HepG2 (cell line): ENCODE measurements at regions not wholly inside any gene's neighbourhood (a gene's known extent, or its start where the extent isn't known, plus 50 kb on each side); places are given as distances from the start of the nearest gene placed in this dataset.

Experiments
- ATAC-seq: fragments of 200-7000 bp; cut with Tn5 transposase; 3 replicates; pipeline ENCODE4 v1.9.1; 2020; ENCODE audit warnings: mild to moderate bottlenecking, moderate library complexity
- BruUV-seq: library from RNA; stranded (reverse); fragments of 400-500 nt; replicated peaks from 2 replicates; lab custom pipeline; 2021; lab: Mats Ljungman, UMichigan
- CTCF ChIA-PET: fragments of 300-600 bp; formaldehyde crosslinking; extraction: SDS; loops from one replicate; lab custom pipeline; 2021; ENCODE audit warnings: low total read pairs, inconsistent platforms, low intra/inter-chr PET ratio; lab: Yijun Ruan, JAX
- POLR2A ChIA-PET: fragments of 350-600 bp; sonication (Branson Sonifier 250); formaldehyde crosslinking; loops from one replicate; lab custom pipeline; 2020; ENCODE audit warnings: antibody characterized with exemption, inconsistent platforms; lab: Yijun Ruan, JAX
- DNase-seq: peaks from one replicate; pipeline ENCODE4 v3.0.0-alpha.2; 2015; ENCODE audit warnings: low spot score
- FAIRE-seq: peaks from 3 replicates; lab custom pipeline; 2011; peaks lifted over from hg19 to GRCh38; lab: Jason Lieb, UNC
- H2AFZ ChIP-seq: one replicate; pipeline ENCODE4 v1.6.1; 2011; ENCODE audit warnings: low read length, inconsistent platforms
- H3K27ac ChIP-seq: fragments of 300-600 bp; 3 replicates; pipeline ENCODE4 v1.8.0; 2011; ENCODE audit warnings: mixed run types, mild to moderate bottlenecking, mixed read lengths, low read length, inconsistent platforms; ENCODE audit not compliant: insufficient read depth; ENCODE audit errors: extremely low read length
- H3K27me3 ChIP-seq, 2 experiments: fragments of 200-600 bp in 1 of 2; 2 replicates in 1 of 2; 3 replicates in 1 of 2; pipeline versions ENCODE4 v1.6.0 to v1.8.0; 2011; ENCODE audit warnings: low read length in 2 of 2, mild to moderate bottlenecking in 2 of 2, moderate library complexity in 2 of 2, inconsistent platforms in 1 of 2; ENCODE audit not compliant: insufficient read depth in 2 of 2, control insufficient read depth in 1 of 2
- H3K36me3 ChIP-seq, 2 experiments: fragments of 200-600 bp in 1 of 2; replicated peaks in 1 of 2; 2 replicates in 1 of 2; 3 replicates in 1 of 2; pipeline versions ENCODE4 v1.5.1 to v1.8.0; 2011; ENCODE audit warnings: low read length in 2 of 2, inconsistent platforms in 1 of 2; ENCODE audit not compliant: insufficient read depth in 2 of 2, control insufficient read depth in 1 of 2
- H3K4me1 ChIP-seq: 2 replicates; pipeline ENCODE4 v1.5.1; 2012; ENCODE audit warnings: low read length, inconsistent platforms; ENCODE audit not compliant: insufficient read depth
- H3K4me2 ChIP-seq: 2 replicates; pipeline ENCODE4 v1.6.0; 2011; ENCODE audit warnings: low read depth, low read length, inconsistent platforms
- H3K4me3 ChIP-seq, 3 experiments: fragments of 200-600 bp in 1 of 3; sonication (generic), shearing (Covaris generic) in 1 of 3; replicated peaks in 1 of 3; 2 replicates each; pipeline ENCODE4 v1.5.1; 2011 to 2016; ENCODE audit warnings: low read length in 3 of 3, inconsistent platforms in 2 of 3, low read depth in 2 of 3, mild to moderate bottlenecking in 2 of 3, control low read depth in 1 of 3, mixed read lengths in 1 of 3; ENCODE audit not compliant: insufficient read depth in 1 of 3
- H3K79me2 ChIP-seq: one replicate; pipeline ENCODE4 v1.6.1; 2011; ENCODE audit warnings: low read length, inconsistent platforms; ENCODE audit not compliant: insufficient read depth
- H3K9ac ChIP-seq: 2 replicates; pipeline ENCODE4 v1.6.0; 2011; ENCODE audit warnings: mild to moderate bottlenecking, low read depth, low read length, inconsistent platforms; ENCODE audit not compliant: insufficient read depth
- H3K9me3 ChIP-seq: 2 replicates; pipeline ENCODE4 v1.5.1; 2012; ENCODE audit warnings: mild to moderate bottlenecking, low read length
- H4K20me1 ChIP-seq: 2 replicates; pipeline ENCODE4 v1.6.0; 2011; ENCODE audit warnings: inconsistent platforms, mild to moderate bottlenecking, low read length, moderate library complexity; ENCODE audit not compliant: insufficient read depth
- CTCF ChIP-seq: sonication (generic); formaldehyde crosslinking; IDR thresholded peaks from 2 replicates; pipeline ENCODE4 v1.5.0; 2020; ENCODE audit warnings: mild to moderate bottlenecking, missing genetic modification reagents, moderate library complexity
- ELK4 ChIP-seq: sonication (generic); formaldehyde crosslinking; IDR thresholded peaks from 2 replicates; pipeline ENCODE4 v1.9.0; 2021; ENCODE audit warnings: missing genetic modification reagents, borderline replicate concordance
- FLYWCH1 ChIP-seq: sonication (generic); formaldehyde crosslinking; IDR thresholded peaks from 2 replicates; pipeline ENCODE4 v1.8.1; 2023; ENCODE audit warnings: mild to moderate bottlenecking, missing genetic modification reagents
- FOSL2 ChIP-seq: sonication (generic); formaldehyde crosslinking; IDR thresholded peaks from 2 replicates; pipeline ENCODE4 v1.4.0; 2020; ENCODE audit warnings: missing genetic modification reagents
- IKZF1 ChIP-seq: fragments of 450-650 bp; IDR thresholded peaks from 2 replicates; pipeline ENCODE4 v1.7.1; 2016
- IRX3 ChIP-seq: sonication (generic); formaldehyde crosslinking; IDR thresholded peaks from 2 replicates; pipeline ENCODE4 v1.8.1; 2023; ENCODE audit warnings: mild to moderate bottlenecking, low read depth, missing genetic modification reagents, borderline replicate concordance
- NFE2 ChIP-seq: sonication (generic); formaldehyde crosslinking; IDR thresholded peaks from 2 replicates; pipeline ENCODE4 v1.4.0; 2020; ENCODE audit warnings: missing genetic modification reagents
- RBAK ChIP-seq: sonication (generic); formaldehyde crosslinking; IDR thresholded peaks from 2 replicates; pipeline ENCODE4 v1.5.1; 2020; ENCODE audit warnings: mild to moderate bottlenecking, missing genetic modification reagents
- SP1 ChIP-seq, 2 experiments: fragments of 450-650 bp in 1 of 2; sonication (generic) in 1 of 2; formaldehyde crosslinking in 1 of 2; IDR thresholded peaks; 2 replicates each; pipeline versions ENCODE4 v1.4.0 to v1.6.1; 2016 to 2020; ENCODE audit warnings: missing genetic modification reagents in 1 of 2
- SP5 ChIP-seq: IDR thresholded peaks from 2 replicates; pipeline ENCODE4 v1.6.1; 2016; ENCODE audit warnings: low read depth, borderline replicate concordance
- TCF12 ChIP-seq, 2 experiments: fragments of 450-650 bp in 1 of 2; sonication (generic) in 1 of 2; formaldehyde crosslinking in 1 of 2; IDR thresholded peaks; 2 replicates each; pipeline versions ENCODE4 v1.6.1 to v1.8.0; 2017 to 2022; ENCODE audit warnings: antibody characterized with exemption in 1 of 2, mild to moderate bottlenecking in 1 of 2, missing genetic modification reagents in 1 of 2, moderate library complexity in 1 of 2
- ZFX ChIP-seq: sonication (generic); formaldehyde crosslinking; IDR thresholded peaks from 2 replicates; pipeline ENCODE4 v1.4.0; 2020; ENCODE audit warnings: mild to moderate bottlenecking, low read depth, missing genetic modification reagents, moderate library complexity
- ZMYM3 ChIP-seq: sonication (generic); formaldehyde crosslinking; IDR thresholded peaks from 2 replicates; pipeline ENCODE4 v1.5.1; 2020; ENCODE audit warnings: mild to moderate bottlenecking, missing genetic modification reagents
- ZNF232 ChIP-seq: sonication (generic); formaldehyde crosslinking; IDR thresholded peaks from 2 replicates; pipeline ENCODE4 v1.4.0; 2020; ENCODE audit warnings: missing genetic modification reagents, borderline replicate concordance
- ZNF552 ChIP-seq: sonication (generic); formaldehyde crosslinking; IDR thresholded peaks from 2 replicates; pipeline ENCODE4 v1.9.0; 2022; ENCODE audit warnings: missing genetic modification reagents, mild to moderate bottlenecking, borderline replicate concordance
- ZNF556 ChIP-seq: sonication (generic); formaldehyde crosslinking; IDR thresholded peaks from 2 replicates; pipeline ENCODE4 v1.4.0; 2020; ENCODE audit warnings: mild to moderate bottlenecking, missing genetic modification reagents, borderline replicate concordance
- WGBS: methylation state at CpG from one replicate; pipeline ENCODE4 v1.1.6; 2017; ENCODE audit warnings: low lambda C conversion rate; 5-methylcytosine and 5-hydroxymethylcytosine counted together
- in situ Hi-C: cut with HindIII; loops from 2 replicates; pipeline ENCODE4 v1.10.0; 2017; ENCODE audit warnings: low pct_unique_long_range_greater_than_20kb; ENCODE audit not compliant: extremely low pct_ligation_motif_present
- intact Hi-C: fragments of 100-400 bp; cut with micrococcal nuclease; formaldehyde crosslinking; loops from one replicate; pipeline ENCODE4 v1.10.0; 2022; ENCODE audit not compliant: unreplicated experiment

DNA sequence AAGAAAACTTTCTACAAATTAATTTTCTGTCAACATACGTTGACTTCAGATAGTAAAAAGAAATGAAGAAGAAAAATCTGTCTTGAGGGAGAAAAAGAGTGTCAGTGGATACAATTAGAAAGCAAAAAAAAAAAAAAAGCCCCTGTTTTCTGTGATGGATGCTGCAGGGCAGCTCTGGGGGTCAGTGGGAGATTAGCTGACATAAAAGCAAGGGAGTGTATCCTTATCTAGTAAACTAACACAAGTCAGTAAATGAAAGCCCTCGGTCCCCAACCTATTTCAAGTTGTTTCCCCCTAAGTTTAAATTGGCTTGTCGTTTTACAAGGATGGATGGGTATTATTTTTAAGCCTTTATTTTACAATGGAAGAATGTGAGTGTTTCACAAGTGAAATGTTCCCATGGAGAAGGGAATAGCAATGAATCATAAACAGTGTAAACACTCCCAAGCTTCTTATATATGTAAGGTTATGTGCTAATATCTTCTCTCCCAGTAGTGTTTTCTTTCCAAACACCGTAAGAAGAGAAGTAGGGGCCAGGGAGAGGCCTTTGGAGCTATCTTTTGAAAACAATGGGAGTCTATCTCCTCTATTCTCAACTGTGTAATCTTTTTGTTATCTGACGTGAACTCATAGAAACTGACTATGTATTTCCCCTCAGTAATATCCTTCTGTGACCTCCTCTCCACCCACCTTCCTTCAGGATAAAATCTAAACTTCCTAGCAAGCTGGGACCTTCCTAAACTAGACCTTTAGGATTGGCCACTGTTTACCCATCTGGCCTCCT lies 347.7 kb downstream of the FBXO8 start:
- Histone ChIP-seq H3K4me3 (no peak overlapping the region), H3K27me3 (no peaks in the 10 kb centered on the region), H3K4me2 (no peak overlapping the region), H3K27ac (no peak overlapping the region), H3K9me3 (no peaks in the 10 kb centered on the region), H2AFZ (no peak overlapping the region), H3K4me1 (no peaks in the 10 kb centered on the region), H3K36me3 (no peaks in the 10 kb centered on the region), H3K9ac (no peak overlapping the region), H3K79me2 (no peaks in the 10 kb centered on the region), H4K20me1 (no peaks in the 10 kb centered on the region)
- ChIA-PET CTCF (no interaction called here), POLR2A (no interaction called here)
- TF ChIP-seq IKZF1, result no peak
- TF ChIP-seq ZNF552 (CRISPR knock-in tag), result no peak
- TF ChIP-seq ELK4, result no peak
- TF ChIP-seq SP5 (CRISPR knock-in tag), result no peak
- no peak for TF ChIP-seq RBAK
- no peak for TF ChIP-seq NFE2 (CRISPR knock-in tag)
- intact Hi-C loops, result no loop called here
- FAIRE-seq, result no peak
- BruUV-seq, result no TSS peak
- in situ Hi-C loops, result no loop called here
- DNase-seq, result no peak
- WGBS, result 2% methylated on average over 5 of the region's 5 CpGs
- no peak for ATAC-seq

DNA sequence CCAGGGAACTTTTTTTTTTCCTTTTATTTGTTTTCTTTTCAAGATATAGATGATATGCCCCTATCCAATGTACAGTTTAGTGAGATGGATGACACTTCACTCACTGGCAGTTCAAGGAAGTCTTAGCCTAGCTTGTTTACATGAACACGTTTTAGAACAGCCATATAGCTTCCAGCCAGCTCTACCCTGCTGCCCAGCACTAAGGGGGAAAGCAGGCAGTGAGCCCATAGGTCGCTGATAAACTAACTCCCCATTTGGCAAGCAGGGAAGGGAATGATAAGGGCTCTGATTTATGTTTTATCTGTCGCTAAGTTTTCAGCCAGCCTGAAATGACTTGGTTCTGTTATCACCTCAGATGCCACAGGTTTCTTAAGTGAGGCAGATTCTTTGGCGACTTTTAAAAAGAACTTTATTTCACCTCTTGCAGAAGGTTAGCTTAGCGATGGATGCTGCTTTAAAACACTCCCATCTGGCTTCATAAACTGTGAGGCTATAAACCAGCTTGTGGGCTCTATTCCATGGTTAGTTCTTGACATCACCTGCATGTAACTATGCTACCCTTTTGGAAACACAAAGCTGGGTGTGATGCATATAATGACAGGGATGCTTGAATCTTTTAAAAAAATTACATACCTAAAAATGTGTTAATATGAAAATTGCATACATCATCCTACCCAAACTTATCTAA lies 348.4 kb downstream of the FBXO8 start:
- no peaks in the 10 kb centered on the region for H4K20me1 ChIP-seq
- no peak overlapping the region for H2AFZ ChIP-seq
- no peak for FAIRE-seq
- H3K27me3 ChIP-seq, result no peaks in the 10 kb centered on the region
- H3K9ac ChIP-seq, result no peak overlapping the region
- BruUV-seq, result no TSS peak
- H3K4me1 ChIP-seq, result no peaks in the 10 kb centered on the region
- 10% methylated on average over 5 of the region's 5 CpGs for WGBS
- H3K4me2 ChIP-seq, result no peak overlapping the region
- ChIA-PET POLR2A (no interaction called here), CTCF (no interaction called here)
- in situ Hi-C loops (no loop called here), intact Hi-C loops (no loop called here)
- H3K79me2 ChIP-seq, result no peaks in the 10 kb centered on the region
- no peak overlapping the region for H3K4me3 ChIP-seq
- H3K9me3 ChIP-seq, result no peaks in the 10 kb centered on the region
- H3K27ac ChIP-seq, result no peak overlapping the region
- H3K36me3 ChIP-seq, result no peaks in the 10 kb centered on the region
- ATAC-seq, result no peak
- DNase-seq, result no peak
- TF ChIP-seq TCF12 (IDR thresholded peaks at IDR 0.05) (no peak), TCF12 (CRISPR knock-in tag; IDR thresholded peaks at IDR 0.05) (no peak), IRX3 (CRISPR knock-in tag) (no peak), ZMYM3 (CRISPR knock-in tag) (no peak), ZNF556 (no peak), FOSL2 (CRISPR knock-in tag) (no peak), FLYWCH1 (CRISPR knock-in tag) (no peak), ZNF232 (no peak), SP1 (IDR thresholded peaks at IDR 0.05) (no peak), SP1 (CRISPR knock-in tag; IDR thresholded peaks at IDR 0.05) (no peak), CTCF (CRISPR knock-in tag) (no peak), ZFX (CRISPR knock-in tag) (no peak)
